Fibroblast of the aortic adventitia (primary cell): ENCODE measurements at regions not wholly inside any gene's neighbourhood (a gene's known extent, or its start where the extent isn't known, plus 50 kb on each side); places are given as distances from the start of the nearest gene placed in this dataset.

Source experiments
- DNase-seq: peaks from one replicate; pipeline ENCODE4 v3.0.0-alpha.2; 2010; ENCODE audit warnings: low read depth
- H3K4me3 ChIP-seq: 2 replicates; pipeline ENCODE4 v1.5.1; 2011; ENCODE audit warnings: low read depth, mild to moderate bottlenecking, control low read depth, low read length, moderate library complexity
- TF ChIP-seq, protein P1 (sequence below): IDR thresholded peaks from 2 replicates; pipeline ENCODE4 v1.5.1; 2011; ENCODE audit warnings: mild to moderate bottlenecking, low read length, control low read depth, inconsistent platforms; ENCODE audit not compliant: insufficient read depth

DNA sequence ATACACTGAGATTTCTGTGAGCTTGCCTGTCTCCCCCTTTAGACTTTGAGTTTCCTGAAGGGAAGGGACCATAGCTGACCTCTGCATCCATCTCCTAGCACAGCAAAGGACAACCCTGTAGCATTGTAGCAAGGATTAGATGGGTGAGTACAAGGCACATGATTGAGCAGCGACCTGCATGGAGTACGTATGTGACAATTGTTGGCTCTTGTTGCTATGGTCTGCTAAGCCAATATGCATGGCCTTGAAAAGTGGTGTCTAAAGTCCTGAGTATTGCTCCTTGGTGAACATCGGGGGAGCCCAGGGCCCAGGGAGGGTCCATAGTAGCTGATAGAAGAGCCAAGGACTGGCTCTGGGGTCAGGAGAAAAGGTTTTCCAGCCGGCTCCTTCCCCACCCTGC lies 365.0 kb upstream of the CHD6 start:
- TF ChIP-seq, protein P1, sequence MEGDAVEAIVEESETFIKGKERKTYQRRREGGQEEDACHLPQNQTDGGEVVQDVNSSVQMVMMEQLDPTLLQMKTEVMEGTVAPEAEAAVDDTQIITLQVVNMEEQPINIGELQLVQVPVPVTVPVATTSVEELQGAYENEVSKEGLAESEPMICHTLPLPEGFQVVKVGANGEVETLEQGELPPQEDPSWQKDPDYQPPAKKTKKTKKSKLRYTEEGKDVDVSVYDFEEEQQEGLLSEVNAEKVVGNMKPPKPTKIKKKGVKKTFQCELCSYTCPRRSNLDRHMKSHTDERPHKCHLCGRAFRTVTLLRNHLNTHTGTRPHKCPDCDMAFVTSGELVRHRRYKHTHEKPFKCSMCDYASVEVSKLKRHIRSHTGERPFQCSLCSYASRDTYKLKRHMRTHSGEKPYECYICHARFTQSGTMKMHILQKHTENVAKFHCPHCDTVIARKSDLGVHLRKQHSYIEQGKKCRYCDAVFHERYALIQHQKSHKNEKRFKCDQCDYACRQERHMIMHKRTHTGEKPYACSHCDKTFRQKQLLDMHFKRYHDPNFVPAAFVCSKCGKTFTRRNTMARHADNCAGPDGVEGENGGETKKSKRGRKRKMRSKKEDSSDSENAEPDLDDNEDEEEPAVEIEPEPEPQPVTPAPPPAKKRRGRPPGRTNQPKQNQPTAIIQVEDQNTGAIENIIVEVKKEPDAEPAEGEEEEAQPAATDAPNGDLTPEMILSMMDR, result no peak
- H3K4me3 ChIP-seq, result no peak overlapping the region
- DNase-seq, result no peak

DNA sequence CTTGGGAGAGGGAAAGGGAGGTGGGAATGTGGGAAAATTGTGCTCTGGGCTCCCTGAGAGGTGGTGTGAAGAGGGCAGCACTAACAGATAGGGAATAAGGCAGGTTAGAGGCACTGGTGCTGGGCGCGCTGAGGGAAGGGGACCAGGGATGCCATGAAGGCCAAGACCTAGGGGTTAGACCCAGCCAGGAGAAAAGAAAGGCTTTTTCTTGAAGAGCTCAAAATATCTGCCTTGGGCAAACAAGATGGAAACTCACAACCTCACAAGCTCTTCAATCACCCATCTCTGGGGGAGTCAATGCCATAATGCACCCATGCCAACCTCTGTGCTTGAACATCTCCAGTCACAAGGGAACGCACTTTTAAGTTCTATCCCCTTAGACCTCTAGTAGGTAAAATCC lies 363.6 kb upstream of the CHD6 start:
- DNase-seq, result no peak
- TF ChIP-seq, protein P1, result no peak
- H3K4me3 ChIP-seq, result no peak overlapping the region

DNA sequence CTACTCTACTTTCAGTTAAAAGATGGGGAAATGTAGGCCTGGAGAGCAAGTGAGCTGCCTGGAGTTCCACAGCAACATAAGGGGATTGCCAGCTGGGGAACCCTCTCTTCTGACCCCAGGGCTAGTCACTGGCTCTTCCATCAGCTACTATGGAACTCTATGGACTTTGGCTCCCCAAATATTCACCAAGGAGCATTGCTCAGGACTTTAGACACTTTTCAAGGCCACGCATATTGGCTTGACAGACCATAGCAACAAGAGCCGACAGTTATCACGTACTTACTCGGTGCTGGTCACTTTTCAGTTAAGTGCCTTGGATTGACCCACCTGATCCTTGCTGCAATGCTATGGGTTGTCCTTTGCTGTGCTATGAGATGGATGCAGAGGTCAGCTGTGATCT lies 360.7 kb upstream of the CHD6 start:
- no peak for DNase-seq
- no peak overlapping the region for H3K4me3 ChIP-seq

DNA sequence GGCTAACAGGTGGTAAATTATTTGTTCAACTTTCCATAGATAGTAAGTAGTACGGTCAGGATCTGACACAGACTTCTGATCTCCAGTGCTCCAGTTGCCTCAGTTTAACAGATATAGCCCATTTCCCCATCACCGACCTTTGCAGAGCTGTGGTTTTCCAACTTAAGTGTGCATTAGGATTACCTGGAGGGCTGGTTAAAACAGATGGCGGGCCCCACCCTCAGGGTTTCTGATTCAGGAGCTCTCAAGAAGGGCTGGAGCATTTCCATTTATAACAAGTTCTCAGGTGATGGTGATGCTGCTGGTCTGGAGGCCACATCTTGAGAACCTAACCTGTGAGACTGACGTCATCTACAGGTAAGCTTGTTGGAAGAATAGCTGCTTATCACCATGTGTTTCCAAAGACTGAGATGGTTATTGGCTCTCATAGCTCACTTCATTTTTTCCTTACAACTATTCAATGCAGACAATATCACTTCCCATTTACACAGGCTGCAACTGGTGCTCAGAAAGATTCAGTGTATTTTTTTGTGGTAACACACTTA lies 360.1 kb upstream of the CHD6 start:
- H3K4me3 ChIP-seq, result no peak overlapping the region
- TF ChIP-seq, protein P1, result no peak
- DNase-seq, result no peak

More for the DNA sequence above, 360.7 kb upstream of the CHD6 start:
- TF ChIP-seq, protein P1, result no peak

DNA sequence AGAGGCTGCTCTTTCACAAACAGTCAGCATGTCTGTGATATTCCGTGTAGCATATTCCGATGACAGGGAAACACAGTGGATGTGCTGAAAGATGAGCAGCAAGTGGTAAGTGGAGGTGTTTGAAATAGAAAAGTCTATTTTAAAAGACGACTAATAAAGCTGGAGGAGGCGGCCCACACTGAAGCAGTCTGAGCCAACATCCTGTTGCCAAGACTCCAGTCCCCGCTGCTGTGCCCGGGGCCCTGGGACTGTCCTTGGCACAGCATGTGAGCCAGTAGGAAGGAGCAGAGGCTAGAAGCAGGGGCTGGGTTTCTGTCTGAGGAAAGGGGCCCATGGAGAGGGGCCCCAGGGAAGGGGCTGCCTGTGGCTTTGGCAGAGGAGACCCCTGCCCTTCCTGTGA lies 351.5 kb upstream of the CHD6 start:
- TF ChIP-seq, protein P1, result no peak
- DNase-seq, result no peak

DNA sequence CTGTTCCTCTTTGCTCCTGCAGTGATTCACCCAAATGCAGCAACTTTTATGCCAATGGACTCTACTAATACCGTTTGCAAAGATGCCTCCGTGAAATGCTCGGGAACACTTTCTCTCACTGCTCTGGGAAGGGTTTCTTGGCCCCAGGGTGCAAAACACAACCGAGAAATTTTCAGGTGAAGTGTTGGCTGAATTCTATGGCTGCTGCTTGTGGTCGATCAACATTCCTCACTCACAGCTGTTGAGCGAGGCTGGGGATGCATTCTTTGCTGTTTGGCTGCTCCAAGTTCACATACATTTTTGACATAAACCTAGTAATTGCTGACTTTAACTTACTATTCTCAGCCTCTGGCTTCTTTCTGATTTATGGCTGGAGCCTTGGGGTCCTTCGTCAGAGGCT lies 342.0 kb upstream of the CHD6 start:
- TF ChIP-seq, protein P1, result no peak
- no peak overlapping the region for H3K4me3 ChIP-seq
- no peak for DNase-seq

More for the DNA sequence above, 351.5 kb upstream of the CHD6 start:
- no peak overlapping the region for H3K4me3 ChIP-seq

DNA sequence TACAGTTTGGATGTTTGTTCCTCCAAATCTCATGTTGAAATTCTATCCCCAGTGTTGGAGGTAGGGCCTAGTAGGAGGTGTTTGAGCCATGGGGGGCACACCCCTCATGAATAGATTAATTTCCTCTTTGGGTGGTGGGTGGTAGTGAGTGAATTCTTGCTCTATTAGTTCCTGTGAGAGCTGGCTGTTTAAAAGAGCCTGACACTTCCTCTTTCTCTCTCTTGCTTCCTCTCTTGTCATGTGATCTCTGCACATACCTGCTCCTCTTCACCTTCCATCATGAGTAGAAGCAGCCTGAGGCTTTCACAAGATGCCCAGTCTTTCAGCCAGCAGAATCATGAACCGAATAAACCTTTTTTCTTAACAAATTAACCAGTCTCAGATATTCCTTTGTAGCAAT lies 340.2 kb upstream of the CHD6 start:
- DNase-seq, result no peak
- TF ChIP-seq, protein P1, result no peak
- no peak overlapping the region for H3K4me3 ChIP-seq
